ENCODE measurements at regions not wholly inside any gene's neighbourhood (a gene's known extent, or its start where the extent isn't known, plus 50 kb on each side); places are given as distances from the start of the nearest gene placed in this dataset.

DNA sequence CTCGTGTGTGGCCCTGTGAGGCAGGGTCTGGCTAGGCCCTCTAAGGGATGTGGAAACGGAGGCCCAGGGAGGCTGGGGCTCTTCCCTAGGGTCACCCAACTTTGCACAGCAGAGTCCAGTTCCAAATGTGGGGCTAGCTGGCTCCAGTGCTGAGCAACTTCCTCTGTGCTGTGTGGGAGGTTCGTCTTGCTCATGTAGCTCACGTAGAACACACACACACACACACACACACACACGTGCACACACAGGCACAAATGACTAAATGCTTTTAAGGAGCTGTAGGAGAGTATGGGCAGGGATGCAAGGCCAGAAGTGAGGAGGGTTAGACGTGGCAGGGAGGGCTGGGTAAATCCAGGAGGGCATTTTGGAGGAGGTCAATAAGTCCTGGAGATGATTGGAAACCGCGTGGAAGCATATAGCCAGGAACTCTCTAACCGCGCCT is 213.8 kb downstream of the RPLP1 start:
- Histone ChIP-seq H3K9me3 (ENCODE audit: control insufficient read depth, low read depth, low read length) (no peaks in the 10 kb centered on the region), H2AFZ (ENCODE audit: control insufficient read depth, low read length) (no peak overlapping the region), H3K9me1 (ENCODE audit: control insufficient read depth, extremely low read depth, insufficient read depth, low read length) (no peaks in the 10 kb centered on the region), H3K27me3 (ENCODE audit: control insufficient read depth, extremely low read depth, insufficient read depth, low read length) (peaks cover 53% of the 10 kb centered on the region), H3K27ac (ENCODE audit: control insufficient read depth, insufficient read depth, low read length) (no peak overlapping the region), H3K4me2 (ENCODE audit: control insufficient read depth, extremely low read depth, insufficient read depth, low read depth, low read length) (no peak overlapping the region), H3K79me2 (ENCODE audit: control insufficient read depth, insufficient read depth, low read length) (no peaks in the 10 kb centered on the region), H4K20me1 (ENCODE audit: control insufficient read depth, extremely low read depth, insufficient read depth, low read length) (no peaks in the 10 kb centered on the region), H3K9ac (ENCODE audit: control insufficient read depth, extremely low read depth, insufficient read depth, low read length) (no peak overlapping the region), H3K4me1 (ENCODE audit: control insufficient read depth, extremely low read depth, insufficient read depth, low read length) (no peaks in the 10 kb centered on the region), H3K4me3 (ENCODE audit: control insufficient read depth in 2 of 3, extremely low read depth in 1 of 3, insufficient read depth in 2 of 3, low read depth in 1 of 3, low read length in 3 of 3) (no peak overlapping the region), H3K36me3 (ENCODE audit: control insufficient read depth in 2 of 2, extremely low read depth in 1 of 2, insufficient read depth in 2 of 2, low read length in 2 of 2) (no peaks in the 10 kb centered on the region)
- dilution Hi-C loops (cut with MboI; ENCODE audit: extremely low pct_ligation_motif_present, low sequenced_read_pairs): no loop called here
- DNase-seq (ENCODE audit: low read depth, low spot score) (no peak), FAIRE-seq (no peak)
- TF ChIP-seq CTCF (optimal IDR thresholded peaks at IDR 0.05 in 1 of 3, IDR thresholded peaks at IDR 0.05 in 1 of 3, conservative IDR thresholded peaks at IDR 0.05 in 1 of 3; ENCODE audit: extremely low read depth in 1 of 3, insufficient read depth in 2 of 3, low read length in 3 of 3): no peak
- TF ChIP-seq EZH2 (IDR thresholded peaks at IDR 0.05; ENCODE audit: low read length): no peak

DNA sequence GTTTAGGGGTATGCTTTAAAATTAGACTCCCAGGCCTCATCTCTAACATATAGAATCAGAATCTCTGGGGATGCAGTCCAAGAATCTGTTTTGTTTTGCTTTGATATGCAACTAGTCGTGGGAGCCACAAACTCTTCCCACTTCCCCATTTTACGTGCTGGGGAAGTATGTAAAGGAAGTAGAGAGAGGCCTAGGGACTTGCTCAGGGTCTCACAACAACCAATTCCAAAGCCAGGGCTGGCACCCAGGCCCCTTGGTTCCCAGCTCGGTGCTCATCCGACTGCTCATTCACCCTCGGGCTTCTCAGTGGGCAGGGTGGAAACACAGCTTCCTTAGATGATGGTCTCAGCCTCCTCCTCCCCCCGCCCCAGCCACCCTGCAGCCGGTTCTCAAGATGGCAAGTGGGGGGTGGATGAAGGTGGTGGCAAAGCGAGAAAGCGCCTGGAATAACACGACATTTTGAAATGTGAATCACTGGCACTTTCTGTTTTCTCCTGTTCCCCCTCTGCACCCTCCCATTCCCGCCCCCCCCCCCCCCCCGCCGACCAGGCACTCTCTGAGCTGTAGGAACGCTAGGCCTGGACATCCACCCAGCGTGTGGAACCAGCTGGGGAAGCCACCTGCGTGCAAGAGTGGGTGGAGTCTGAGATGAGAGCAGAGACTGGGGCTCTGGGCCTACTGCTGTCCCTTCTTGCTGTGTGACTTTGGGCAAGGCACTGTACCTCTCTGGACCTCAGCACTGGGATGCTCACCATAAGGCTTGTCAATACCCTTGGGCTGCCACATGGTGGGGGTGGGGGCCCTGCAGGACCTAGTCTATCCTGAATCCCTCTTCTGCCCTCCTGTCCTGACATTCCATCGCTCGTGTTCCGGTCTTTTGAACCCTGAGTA is 214.5 kb downstream of the RPLP1 start:
- Histone ChIP-seq H3K9ac (ENCODE audit: control insufficient read depth, extremely low read depth, insufficient read depth, low read length) (no peak overlapping the region), H3K36me3 (ENCODE audit: control insufficient read depth in 2 of 2, extremely low read depth in 1 of 2, insufficient read depth in 2 of 2, low read length in 2 of 2) (no peaks in the 10 kb centered on the region), H3K9me1 (ENCODE audit: control insufficient read depth, extremely low read depth, insufficient read depth, low read length) (no peaks in the 10 kb centered on the region), H4K20me1 (ENCODE audit: control insufficient read depth, extremely low read depth, insufficient read depth, low read length) (no peaks in the 10 kb centered on the region), H3K4me3 (ENCODE audit: control insufficient read depth in 2 of 3, extremely low read depth in 1 of 3, insufficient read depth in 2 of 3, low read depth in 1 of 3, low read length in 3 of 3) (no peak overlapping the region), H3K27ac (ENCODE audit: control insufficient read depth, insufficient read depth, low read length) (no peak overlapping the region), H3K27me3 (ENCODE audit: control insufficient read depth, extremely low read depth, insufficient read depth, low read length) (peaks cover 50% of the 10 kb centered on the region), H3K4me2 (ENCODE audit: control insufficient read depth, extremely low read depth, insufficient read depth, low read depth, low read length) (no peak overlapping the region), H3K4me1 (ENCODE audit: control insufficient read depth, extremely low read depth, insufficient read depth, low read length) (no peaks in the 10 kb centered on the region), H3K79me2 (ENCODE audit: control insufficient read depth, insufficient read depth, low read length) (no peaks in the 10 kb centered on the region), H2AFZ (ENCODE audit: control insufficient read depth, low read length) (no peak overlapping the region), H3K9me3 (ENCODE audit: control insufficient read depth, low read depth, low read length) (no peaks in the 10 kb centered on the region)
- no peak for DNase-seq (ENCODE audit: low read depth, low spot score)
- FAIRE-seq: no peak
- dilution Hi-C loops (cut with MboI; ENCODE audit: extremely low pct_ligation_motif_present, low sequenced_read_pairs): no loop called here
- TF ChIP-seq EZH2 (IDR thresholded peaks at IDR 0.05; ENCODE audit: low read length) (no peak), CTCF (optimal IDR thresholded peaks at IDR 0.05 in 1 of 3, IDR thresholded peaks at IDR 0.05 in 1 of 3, conservative IDR thresholded peaks at IDR 0.05 in 1 of 3; ENCODE audit: extremely low read depth in 1 of 3, insufficient read depth in 2 of 3, low read length in 3 of 3) (no peak)

All from keratinocyte (primary cell).